ENCODE measurements at regions not wholly inside any gene's neighbourhood (a gene's known extent, or its start where the extent isn't known, plus 50 kb on each side); places are given as distances from the start of the nearest gene placed in this dataset.

- H3K4me3 ChIP-seq (ENCODE audit: control insufficient read depth in 2 of 3, extremely low read depth in 1 of 3, insufficient read depth in 2 of 3, low read depth in 1 of 3, low read length in 3 of 3) = no peak overlapping the region
- H3K4me1 ChIP-seq (ENCODE audit: control insufficient read depth, extremely low read depth, insufficient read depth, low read length) = no peaks in the 10 kb centered on the region
- no peaks in the 10 kb centered on the region for H3K36me3 ChIP-seq (ENCODE audit: control insufficient read depth in 2 of 2, extremely low read depth in 1 of 2, insufficient read depth in 2 of 2, low read length in 2 of 2)
- DNase-seq (ENCODE audit: low read depth, low spot score) (no peak), FAIRE-seq (no peak)
- dilution Hi-C loops (cut with MboI; ENCODE audit: extremely low pct_ligation_motif_present, low sequenced_read_pairs) = no loop called here
- no peak overlapping the region for H2AFZ ChIP-seq (ENCODE audit: control insufficient read depth, low read length)
- H3K79me2 ChIP-seq (ENCODE audit: control insufficient read depth, insufficient read depth, low read length) = no peaks in the 10 kb centered on the region
- H3K9ac ChIP-seq (ENCODE audit: control insufficient read depth, extremely low read depth, insufficient read depth, low read length) = no peak overlapping the region
- H3K9me1 ChIP-seq (ENCODE audit: control insufficient read depth, extremely low read depth, insufficient read depth, low read length) = no peaks in the 10 kb centered on the region
- no peaks in the 10 kb centered on the region for H3K27me3 ChIP-seq (ENCODE audit: control insufficient read depth, extremely low read depth, insufficient read depth, low read length)
- peaks cover 2% of the 10 kb centered on the region for H3K9me3 ChIP-seq (ENCODE audit: control insufficient read depth, low read depth, low read length)
- H3K4me2 ChIP-seq (ENCODE audit: control insufficient read depth, extremely low read depth, insufficient read depth, low read depth, low read length) = no peak overlapping the region
- H4K20me1 ChIP-seq (ENCODE audit: control insufficient read depth, extremely low read depth, insufficient read depth, low read length) = no peaks in the 10 kb centered on the region
- TF ChIP-seq EZH2 (IDR thresholded peaks at IDR 0.05; ENCODE audit: low read length) = no peak
- no peak for TF ChIP-seq CTCF (optimal IDR thresholded peaks at IDR 0.05 in 1 of 3, IDR thresholded peaks at IDR 0.05 in 1 of 3, conservative IDR thresholded peaks at IDR 0.05 in 1 of 3; ENCODE audit: extremely low read depth in 1 of 3, insufficient read depth in 2 of 3, low read length in 3 of 3)
- no peak overlapping the region for H3K27ac ChIP-seq (ENCODE audit: control insufficient read depth, insufficient read depth, low read length)
These were observed 326.6 kb downstream of the PHKB start for GRCh38 chr16:47787696-47788095.

GRCh38 chr16:47781673-47782072 is 320.5 kb downstream of the PHKB start:
- no peak overlapping the region for H3K4me2 ChIP-seq (ENCODE audit: control insufficient read depth, extremely low read depth, insufficient read depth, low read depth, low read length)
- no peaks in the 10 kb centered on the region for H3K9me1 ChIP-seq (ENCODE audit: control insufficient read depth, extremely low read depth, insufficient read depth, low read length)
- H2AFZ ChIP-seq (ENCODE audit: control insufficient read depth, low read length) = no peak overlapping the region
- H3K27ac ChIP-seq (ENCODE audit: control insufficient read depth, insufficient read depth, low read length) = no peak overlapping the region
- dilution Hi-C loops (cut with MboI; ENCODE audit: extremely low pct_ligation_motif_present, low sequenced_read_pairs) = no loop called here
- H3K9me3 ChIP-seq (ENCODE audit: control insufficient read depth, low read depth, low read length) = no peaks in the 10 kb centered on the region
- no peaks in the 10 kb centered on the region for H3K4me1 ChIP-seq (ENCODE audit: control insufficient read depth, extremely low read depth, insufficient read depth, low read length)
- no peak overlapping the region for H3K4me3 ChIP-seq (ENCODE audit: control insufficient read depth in 2 of 3, extremely low read depth in 1 of 3, insufficient read depth in 2 of 3, low read depth in 1 of 3, low read length in 3 of 3)
- H3K79me2 ChIP-seq (ENCODE audit: control insufficient read depth, insufficient read depth, low read length) = no peaks in the 10 kb centered on the region
- DNase-seq (ENCODE audit: low read depth, low spot score) (no peak), FAIRE-seq (no peak)
- no peaks in the 10 kb centered on the region for H3K36me3 ChIP-seq (ENCODE audit: control insufficient read depth in 2 of 2, extremely low read depth in 1 of 2, insufficient read depth in 2 of 2, low read length in 2 of 2)
- H3K9ac ChIP-seq (ENCODE audit: control insufficient read depth, extremely low read depth, insufficient read depth, low read length) = no peak overlapping the region
- no peaks in the 10 kb centered on the region for H4K20me1 ChIP-seq (ENCODE audit: control insufficient read depth, extremely low read depth, insufficient read depth, low read length)
- TF ChIP-seq EZH2 (IDR thresholded peaks at IDR 0.05; ENCODE audit: low read length) (no peak), CTCF (optimal IDR thresholded peaks at IDR 0.05 in 1 of 3, IDR thresholded peaks at IDR 0.05 in 1 of 3, conservative IDR thresholded peaks at IDR 0.05 in 1 of 3; ENCODE audit: extremely low read depth in 1 of 3, insufficient read depth in 2 of 3, low read length in 3 of 3) (no peak)
- H3K27me3 ChIP-seq (ENCODE audit: control insufficient read depth, extremely low read depth, insufficient read depth, low read length) = peaks cover 5% of the 10 kb centered on the region
